Right cardiac atrium (tissue), 5 donors: ENCODE measurements at regions not wholly inside any gene's neighbourhood (a gene's known extent, or its start where the extent isn't known, plus 50 kb on each side); places are given as distances from the start of the nearest gene placed in this dataset.
A peak's percentile ranks its signal among the peaks of the same experiment; 100 is the strongest.

Experiments
- ATAC-seq, 2 donors: fragments of 200-7000 bp; cut with Tn5 transposase; one replicate each; pipeline versions ENCODE4 v1.8.0 to v1.9.1; 2020; ENCODE audit warnings: moderate library complexity in 2 of 2, mild to moderate bottlenecking in 1 of 2
- DNase-seq, 3 donors: peaks; one replicate each; pipeline ENCODE4 v3.0.0-alpha.2; 2020
- H3K27ac ChIP-seq: one replicate; pipeline ENCODE4 v1.5.1; 2013; ENCODE audit warnings: mild to moderate bottlenecking, low read length, control low read depth, moderate library complexity
- H3K27me3 ChIP-seq: one replicate; pipeline ENCODE4 v1.6.1; 2013; ENCODE audit not compliant: control insufficient read depth, insufficient read depth
- H3K4me1 ChIP-seq: one replicate; pipeline ENCODE4 v1.6.1; 2013; ENCODE audit warnings: low read length; ENCODE audit not compliant: control insufficient read depth, insufficient read depth
- H3K4me3 ChIP-seq: one replicate; pipeline ENCODE4 v1.5.1; 2013; ENCODE audit warnings: low read length, control low read depth
- H3K9me3 ChIP-seq: one replicate; pipeline ENCODE4 v1.6.1; 2013; ENCODE audit warnings: low read length; ENCODE audit not compliant: control insufficient read depth
- WGBS: extraction: QIAGEN DNeasy Blood & Tissue Kit; methylation state at CpG from one replicate; pipeline ENCODE4 v1.1.7; 2013; 5-methylcytosine and 5-hydroxymethylcytosine counted together
- intact Hi-C, 4 donors: fragments of 100-400 bp; cut with DNase I; formaldehyde crosslinking; loops; one replicate each; pipeline versions ENCODE4 v1.11.0 to v1.14.0; 2022 to 2023
- donor health status: healthy with polysubstance abuse.
- donor health status: DM: no; HTN: yes; CAD: no.
- donor health status: DM: no; HTN: no; CAD: no.
- donor health status: DM: no; HTN: yes; CAD: no; lungs with severe emphysema.
- donor health status: DM: yes; HTN: yes; CAD: no.

GRCh38 chr12:126369487-126370463, 1304.5 kb downstream of the AACS start:
- H3K9me3 ChIP-seq, result no peaks in the 10 kb centered on the region
- no peaks in the 10 kb centered on the region for H3K27me3 ChIP-seq
- DNase-seq (no peak), ATAC-seq (no peak)
- WGBS, result 55% methylated on average over 3 of the region's 3 CpGs
- no peak overlapping the region for H3K4me3 ChIP-seq
- H3K27ac ChIP-seq, result no peak overlapping the region
- H3K4me1 ChIP-seq, result no peaks in the 10 kb centered on the region
- intact Hi-C loops, result no loop called here

GRCh38 chr12:126383506-126383905, 1318.3 kb downstream of the AACS start:
- Histone ChIP-seq H3K27me3 (no peaks in the 10 kb centered on the region), H3K27ac (no peak overlapping the region), H3K4me1 (no peaks in the 10 kb centered on the region), H3K4me3 (no peak overlapping the region), H3K9me3 (no peaks in the 10 kb centered on the region)
- ATAC-seq, result no peak
- 74% methylated on average over 3 of the region's 3 CpGs for WGBS
- intact Hi-C loops, result no loop called here
- DNase-seq, result no peak

GRCh38 chr12:126384026-126384564, 1318.9 kb downstream of the AACS start:
- no peaks in the 10 kb centered on the region for H3K27me3 ChIP-seq
- ATAC-seq (no peak), DNase-seq (no peak)
- 58% methylated on average over 2 of the region's 2 CpGs for WGBS
- no peak overlapping the region for H3K27ac ChIP-seq
- H3K4me1 ChIP-seq, result no peaks in the 10 kb centered on the region
- intact Hi-C loops, result no loop called here
- no peaks in the 10 kb centered on the region for H3K9me3 ChIP-seq
- H3K4me3 ChIP-seq, result no peak overlapping the region

- Histone ChIP-seq H3K27me3 (no peaks in the 10 kb centered on the region), H3K4me1 (no peaks in the 10 kb centered on the region), H3K9me3 (no peaks in the 10 kb centered on the region), H3K27ac (no peak overlapping the region), H3K4me3 (no peak overlapping the region)
- WGBS, result 79% methylated on average over 4 of the region's 4 CpGs
- ATAC-seq, result no peak
- peak in 1 of 3 donors; percentile 12 for DNase-seq
- intact Hi-C loops, result no loop called here
Observed at GRCh38 chr12:126385785-126386184, 1320.5 kb downstream of the AACS start.

- WGBS, result 66% methylated on average over 9 of the region's 9 CpGs
- no peaks in the 10 kb centered on the region for H3K9me3 ChIP-seq
- no peak for DNase-seq
- no peak overlapping the region for H3K27ac ChIP-seq
- no peak for ATAC-seq
- H3K4me3 ChIP-seq, result no peak overlapping the region
- H3K27me3 ChIP-seq, result no peaks in the 10 kb centered on the region
- H3K4me1 ChIP-seq, result no peaks in the 10 kb centered on the region
- intact Hi-C loops, result no loop called here
Observed at GRCh38 chr12:126389220-126389841, 1324.1 kb downstream of the AACS start.

- DNase-seq (no peak), ATAC-seq (no peak)
- intact Hi-C loops, result no loop called here
- Histone ChIP-seq H3K27ac (no peak overlapping the region), H3K4me1 (no peaks in the 10 kb centered on the region), H3K27me3 (no peaks in the 10 kb centered on the region), H3K9me3 (no peaks in the 10 kb centered on the region), H3K4me3 (no peak overlapping the region)
- WGBS, result 69% methylated on average over 5 of the region's 5 CpGs
Observed at GRCh38 chr12:126389961-126390360, 1324.7 kb downstream of the AACS start.

GRCh38 chr12:126390969-126391566, 1325.8 kb downstream of the AACS start:
- Histone ChIP-seq H3K4me1 (no peaks in the 10 kb centered on the region), H3K27me3 (no peaks in the 10 kb centered on the region), H3K9me3 (no peaks in the 10 kb centered on the region), H3K27ac (no peak overlapping the region), H3K4me3 (no peak overlapping the region)
- intact Hi-C loops, result no loop called here
- DNase-seq (no peak), ATAC-seq (no peak)
- 64% methylated on average over 6 of the region's 6 CpGs for WGBS

- ATAC-seq, result no peak
- DNase-seq, result no peak
Observed at GRCh38 chr12:126396536-126396935, 1331.3 kb downstream of the AACS start.

GRCh38 chr12:126397071-126397581, 1331.9 kb downstream of the AACS start:
- peak in 1 of 2 donors; percentile 28 for ATAC-seq
- H3K27me3 ChIP-seq, result no peaks in the 10 kb centered on the region
- no peak overlapping the region for H3K4me3 ChIP-seq
- intact Hi-C loops, result no loop called here
- no peaks in the 10 kb centered on the region for H3K9me3 ChIP-seq
- peak in 1 of 3 donors; percentile 19 for DNase-seq
- H3K4me1 ChIP-seq, result no peaks in the 10 kb centered on the region
- no peak overlapping the region for H3K27ac ChIP-seq
- 72% methylated on average over 7 of the region's 7 CpGs for WGBS

More at GRCh38 chr12:126396536-126396935, 1331.3 kb downstream of the AACS start:
- H3K4me3 ChIP-seq, result no peak overlapping the region
- intact Hi-C loops, result no loop called here
- 72% methylated on average over 6 of the region's 6 CpGs for WGBS
- H3K9me3 ChIP-seq, result no peaks in the 10 kb centered on the region
- H3K4me1 ChIP-seq, result no peaks in the 10 kb centered on the region
- no peaks in the 10 kb centered on the region for H3K27me3 ChIP-seq
- H3K27ac ChIP-seq, result no peak overlapping the region

- no peaks in the 10 kb centered on the region for H3K4me1 ChIP-seq
- 84% methylated on average over 1 of the region's 1 CpG for WGBS
- no peak for DNase-seq
- no peak overlapping the region for H3K27ac ChIP-seq
- no peaks in the 10 kb centered on the region for H3K9me3 ChIP-seq
- ATAC-seq, result no peak
- intact Hi-C loops, result no loop called here
- H3K4me3 ChIP-seq, result no peak overlapping the region
- H3K27me3 ChIP-seq, result no peaks in the 10 kb centered on the region
Observed at GRCh38 chr12:126397660-126398059, 1332.4 kb downstream of the AACS start.

- DNase-seq (no peak), ATAC-seq (no peak)
- H3K4me3 ChIP-seq, result no peak overlapping the region
Observed at GRCh38 chr12:126400831-126401230, 1335.6 kb downstream of the AACS start.

More at GRCh38 chr12:126400831-126401230, 1335.6 kb downstream of the AACS start:
- Histone ChIP-seq H3K4me1 (no peaks in the 10 kb centered on the region), H3K9me3 (no peaks in the 10 kb centered on the region), H3K27ac (no peak overlapping the region), H3K27me3 (no peaks in the 10 kb centered on the region)
- intact Hi-C loops, result no loop called here
